Testis (tissue), 2 donors: ENCODE measurements at regions not wholly inside any gene's neighbourhood (a gene's known extent, or its start where the extent isn't known, plus 50 kb on each side); places are given as distances from the start of the nearest gene placed in this dataset.

ENCODE experiments used
- DNase-seq: peaks from one replicate; pipeline ENCODE4 v3.0.0-alpha.2; 2019
- H3K27ac ChIP-seq, 2 donors: fragments of 200-600 bp; sonication (generic); one replicate each; pipeline ENCODE4 v1.5.1; 2019
- H3K27me3 ChIP-seq: fragments of 200-600 bp; sonication (generic); one replicate; pipeline ENCODE4 v1.5.1; 2019
- H3K36me3 ChIP-seq: fragments of 200-600 bp; sonication (generic); one replicate; pipeline ENCODE4 v1.5.1; 2017; ENCODE audit warnings: low read depth; ENCODE audit errors: missing control alignments
- H3K4me1 ChIP-seq: fragments of 200-600 bp; sonication (generic); one replicate; pipeline ENCODE4 v1.5.1; 2019
- H3K4me3 ChIP-seq, 2 donors: fragments of 200-600 bp; sonication (generic); one replicate each; pipeline ENCODE4 v1.5.1; 2017 to 2019
- H3K9me3 ChIP-seq: fragments of 200-600 bp; sonication (generic); one replicate; pipeline ENCODE4 v1.5.1; 2017
- POLR2A ChIP-seq: fragments of 450-650 bp; IDR thresholded peaks from one replicate; pipeline ENCODE4 v1.6.1; 2017; ENCODE audit warnings: antibody characterized with exemption, mild to moderate bottlenecking, moderate library complexity
- WGBS, 2 donors: methylation state at CpG; one replicate each; pipeline ENCODE4 v1.1.5; 2018; 5-methylcytosine and 5-hydroxymethylcytosine counted together
- intact Hi-C: fragments of 100-400 bp; cut with DNase I; formaldehyde crosslinking; loops from one replicate; pipeline ENCODE4 v1.15.1; 2023; ENCODE audit warnings: low total_unique reads
- TF ChIP-seq, protein P1 (sequence below), 3 experiments: fragments of 450-650 bp in 2 of 3; fragments of 200-600 bp in 1 of 3; sonication (generic) in 1 of 3; IDR thresholded peaks; one replicate each; pipeline ENCODE4 v1.5.1; 2016 to 2019; ENCODE audit warnings: antibody characterized with exemption in 3 of 3, mild to moderate bottlenecking in 2 of 3, moderate library complexity in 1 of 3

- intact Hi-C loops: no loop called here
- Histone ChIP-seq H3K27ac (no peak overlapping the region), H3K4me1 (no peaks in the 10 kb centered on the region), H3K4me3 (no peak overlapping the region), H3K36me3 (no peaks in the 10 kb centered on the region), H3K27me3 (no peaks in the 10 kb centered on the region), H3K9me3 (no peaks in the 10 kb centered on the region)
- no peak for DNase-seq
- TF ChIP-seq, protein P1, sequence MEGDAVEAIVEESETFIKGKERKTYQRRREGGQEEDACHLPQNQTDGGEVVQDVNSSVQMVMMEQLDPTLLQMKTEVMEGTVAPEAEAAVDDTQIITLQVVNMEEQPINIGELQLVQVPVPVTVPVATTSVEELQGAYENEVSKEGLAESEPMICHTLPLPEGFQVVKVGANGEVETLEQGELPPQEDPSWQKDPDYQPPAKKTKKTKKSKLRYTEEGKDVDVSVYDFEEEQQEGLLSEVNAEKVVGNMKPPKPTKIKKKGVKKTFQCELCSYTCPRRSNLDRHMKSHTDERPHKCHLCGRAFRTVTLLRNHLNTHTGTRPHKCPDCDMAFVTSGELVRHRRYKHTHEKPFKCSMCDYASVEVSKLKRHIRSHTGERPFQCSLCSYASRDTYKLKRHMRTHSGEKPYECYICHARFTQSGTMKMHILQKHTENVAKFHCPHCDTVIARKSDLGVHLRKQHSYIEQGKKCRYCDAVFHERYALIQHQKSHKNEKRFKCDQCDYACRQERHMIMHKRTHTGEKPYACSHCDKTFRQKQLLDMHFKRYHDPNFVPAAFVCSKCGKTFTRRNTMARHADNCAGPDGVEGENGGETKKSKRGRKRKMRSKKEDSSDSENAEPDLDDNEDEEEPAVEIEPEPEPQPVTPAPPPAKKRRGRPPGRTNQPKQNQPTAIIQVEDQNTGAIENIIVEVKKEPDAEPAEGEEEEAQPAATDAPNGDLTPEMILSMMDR (IDR thresholded peaks at IDR 0.05): no peak
- no peak for TF ChIP-seq POLR2A
Observed at GRCh38 chr18:72197591-72197990, 346.6 kb downstream of the CBLN2 start.

- TF ChIP-seq, protein P1 (IDR thresholded peaks at IDR 0.05): no peak
- TF ChIP-seq POLR2A: no peak
- Histone ChIP-seq H3K27me3 (no peaks in the 10 kb centered on the region), H3K9me3 (no peaks in the 10 kb centered on the region), H3K4me1 (no peaks in the 10 kb centered on the region), H3K36me3 (no peaks in the 10 kb centered on the region), H3K4me3 (no peak overlapping the region), H3K27ac (no peak overlapping the region)
- 85 to 89% methylated on average over 6 of the region's 6 CpGs for WGBS, 2 donors
- intact Hi-C loops: no loop called here
- no peak for DNase-seq
Observed at GRCh38 chr18:72194072-72194471, 350.1 kb downstream of the CBLN2 start.

GRCh38 chr18:72187956-72188355, 356.2 kb downstream of the CBLN2 start:
- Histone ChIP-seq H3K27ac (no peak overlapping the region), H3K9me3 (no peaks in the 10 kb centered on the region), H3K36me3 (no peaks in the 10 kb centered on the region), H3K4me1 (no peaks in the 10 kb centered on the region), H3K4me3 (no peak overlapping the region), H3K27me3 (no peaks in the 10 kb centered on the region)
- TF ChIP-seq, protein P1 (IDR thresholded peaks at IDR 0.05): no peak
- TF ChIP-seq POLR2A: no peak
- DNase-seq: no peak
- WGBS, 2 donors: 91 to 93% methylated on average over 2 of the region's 2 CpGs
- intact Hi-C loops: no loop called here

- Histone ChIP-seq H3K36me3 (no peaks in the 10 kb centered on the region), H3K4me1 (no peaks in the 10 kb centered on the region), H3K9me3 (no peaks in the 10 kb centered on the region), H3K4me3 (no peak overlapping the region), H3K27ac (no peak overlapping the region), H3K27me3 (no peaks in the 10 kb centered on the region)
- DNase-seq: no peak
- TF ChIP-seq, protein P1 (IDR thresholded peaks at IDR 0.05): no peak
- no peak for TF ChIP-seq POLR2A
- intact Hi-C loops: no loop called here
- WGBS, 2 donors: 87 to 93% methylated on average over 4 of the region's 4 CpGs
Observed at GRCh38 chr18:72181241-72181764, 362.8 kb downstream of the CBLN2 start.

GRCh38 chr18:72180689-72181088, 363.5 kb downstream of the CBLN2 start:
- Histone ChIP-seq H3K27ac (no peak overlapping the region), H3K27me3 (no peaks in the 10 kb centered on the region), H3K9me3 (no peaks in the 10 kb centered on the region), H3K4me3 (no peak overlapping the region), H3K4me1 (no peaks in the 10 kb centered on the region), H3K36me3 (no peaks in the 10 kb centered on the region)
- intact Hi-C loops: no loop called here
- TF ChIP-seq POLR2A: no peak
- TF ChIP-seq, protein P1 (IDR thresholded peaks at IDR 0.05): no peak
- no peak for DNase-seq
